Bronchial epithelial cell (primary cell): ENCODE measurements at regions not wholly inside any gene's neighbourhood (a gene's known extent, or its start where the extent isn't known, plus 50 kb on each side); places are given as distances from the start of the nearest gene placed in this dataset.
A peak's percentile ranks its signal among the peaks of the same experiment; 100 is the strongest.

ENCODE experiments used
- DNase-seq: peaks from one replicate; pipeline ENCODE4 v3.0.0-alpha.2; 2010; ENCODE audit warnings: low read depth
- FAIRE-seq: peaks from 2 replicates; lab custom pipeline; 2011; peaks lifted over from hg19 to GRCh38; lab: Jason Lieb, UNC
- H3K27me3 ChIP-seq: 2 replicates; pipeline ENCODE4 v1.5.1; 2011; ENCODE audit warnings: low read length; ENCODE audit not compliant: control insufficient read depth, insufficient read depth
- H3K36me3 ChIP-seq: 2 replicates; pipeline ENCODE4 v1.5.1; 2011; ENCODE audit warnings: low read length; ENCODE audit not compliant: control insufficient read depth, insufficient read depth
- H3K4me3 ChIP-seq: 2 replicates; pipeline ENCODE4 v1.5.1; 2011; ENCODE audit warnings: mild to moderate bottlenecking, low read depth, low read length, control low read depth
- TF ChIP-seq, protein P1 (sequence below): IDR thresholded peaks from 2 replicates; pipeline ENCODE4 v1.5.1; 2011; ENCODE audit warnings: mild to moderate bottlenecking, moderate library complexity, low read length, control low read depth, inconsistent platforms; ENCODE audit not compliant: insufficient read depth, severe bottlenecking

DNA sequence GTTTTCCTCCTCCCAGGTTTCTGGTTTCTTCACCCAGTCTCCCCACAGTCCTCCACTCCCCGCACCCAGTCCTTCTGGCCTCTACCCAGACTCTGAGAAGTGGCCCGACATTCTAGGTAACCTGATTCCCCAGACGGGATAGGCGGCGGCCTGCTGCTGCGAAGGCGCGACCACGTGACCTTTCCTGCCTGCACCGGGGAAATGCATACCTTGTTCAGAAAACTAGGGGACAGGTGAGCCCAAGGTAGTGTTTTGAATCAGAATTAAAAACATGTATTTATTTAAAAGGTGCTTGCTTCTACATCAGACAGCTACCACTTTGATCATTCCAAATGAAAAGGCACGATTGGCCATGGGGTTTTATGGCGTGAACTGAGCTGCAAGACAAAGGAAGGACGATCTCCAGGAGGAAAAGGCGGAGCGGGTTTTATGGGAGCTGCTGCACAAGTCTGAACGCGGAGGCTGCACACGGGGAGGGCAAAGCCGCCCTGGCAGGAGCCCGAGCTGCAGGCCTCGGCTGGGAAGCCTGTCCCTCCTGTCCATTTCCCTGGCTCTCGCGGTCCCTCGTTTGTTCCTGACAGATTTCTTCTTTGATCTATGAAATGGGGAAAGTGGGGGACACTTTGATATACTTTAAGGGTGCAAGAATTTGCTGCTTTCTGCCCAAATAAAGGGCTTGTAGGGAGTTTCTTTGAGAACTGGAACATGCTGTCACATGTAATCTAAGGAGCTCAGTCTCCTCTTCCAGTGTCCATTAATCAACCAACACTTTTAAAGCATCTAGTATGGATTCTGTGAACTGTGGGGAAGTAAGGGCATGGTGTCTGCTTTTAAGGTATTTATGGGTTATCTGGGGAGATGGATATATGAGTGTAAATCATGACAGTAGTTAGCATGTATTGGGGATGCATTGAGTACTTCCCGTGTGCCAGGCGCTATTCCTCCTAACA, 150.9 kb downstream of the SPRY1 start:
- no peaks in the 10 kb centered on the region for H3K36me3 ChIP-seq
- no peak overlapping the region for H3K4me3 ChIP-seq
- TF ChIP-seq, protein P1, sequence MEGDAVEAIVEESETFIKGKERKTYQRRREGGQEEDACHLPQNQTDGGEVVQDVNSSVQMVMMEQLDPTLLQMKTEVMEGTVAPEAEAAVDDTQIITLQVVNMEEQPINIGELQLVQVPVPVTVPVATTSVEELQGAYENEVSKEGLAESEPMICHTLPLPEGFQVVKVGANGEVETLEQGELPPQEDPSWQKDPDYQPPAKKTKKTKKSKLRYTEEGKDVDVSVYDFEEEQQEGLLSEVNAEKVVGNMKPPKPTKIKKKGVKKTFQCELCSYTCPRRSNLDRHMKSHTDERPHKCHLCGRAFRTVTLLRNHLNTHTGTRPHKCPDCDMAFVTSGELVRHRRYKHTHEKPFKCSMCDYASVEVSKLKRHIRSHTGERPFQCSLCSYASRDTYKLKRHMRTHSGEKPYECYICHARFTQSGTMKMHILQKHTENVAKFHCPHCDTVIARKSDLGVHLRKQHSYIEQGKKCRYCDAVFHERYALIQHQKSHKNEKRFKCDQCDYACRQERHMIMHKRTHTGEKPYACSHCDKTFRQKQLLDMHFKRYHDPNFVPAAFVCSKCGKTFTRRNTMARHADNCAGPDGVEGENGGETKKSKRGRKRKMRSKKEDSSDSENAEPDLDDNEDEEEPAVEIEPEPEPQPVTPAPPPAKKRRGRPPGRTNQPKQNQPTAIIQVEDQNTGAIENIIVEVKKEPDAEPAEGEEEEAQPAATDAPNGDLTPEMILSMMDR, result no peak
- DNase-seq, result peak; percentile 77
- H3K27me3 ChIP-seq, result no peaks in the 10 kb centered on the region
- FAIRE-seq, result peak; percentile 28

DNA sequence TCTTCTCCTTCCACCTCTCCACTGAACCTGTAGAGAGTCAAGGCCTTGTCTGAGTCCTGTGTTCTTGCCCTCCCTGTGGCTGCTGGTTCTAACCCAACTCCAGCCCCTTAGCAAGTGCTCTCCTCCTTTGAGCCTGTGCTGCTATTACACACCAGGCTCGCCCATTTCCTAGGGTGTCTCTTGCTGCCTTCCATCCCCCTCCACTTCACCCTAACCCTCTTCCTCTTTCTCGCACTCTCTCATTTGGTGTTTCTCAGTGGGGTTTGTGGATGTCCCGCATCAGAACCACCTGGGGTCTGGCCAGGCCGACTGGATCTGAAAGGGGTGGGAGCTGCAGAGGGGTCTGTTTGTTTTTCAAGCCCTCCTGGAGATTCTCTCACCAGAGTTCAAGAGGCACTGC, 156.7 kb downstream of the SPRY1 start:
- H3K36me3 ChIP-seq, result no peaks in the 10 kb centered on the region
- no peak overlapping the region for H3K4me3 ChIP-seq
- TF ChIP-seq, protein P1, result no peak
- H3K27me3 ChIP-seq, result no peaks in the 10 kb centered on the region
- DNase-seq (no peak), FAIRE-seq (no peak)

DNA sequence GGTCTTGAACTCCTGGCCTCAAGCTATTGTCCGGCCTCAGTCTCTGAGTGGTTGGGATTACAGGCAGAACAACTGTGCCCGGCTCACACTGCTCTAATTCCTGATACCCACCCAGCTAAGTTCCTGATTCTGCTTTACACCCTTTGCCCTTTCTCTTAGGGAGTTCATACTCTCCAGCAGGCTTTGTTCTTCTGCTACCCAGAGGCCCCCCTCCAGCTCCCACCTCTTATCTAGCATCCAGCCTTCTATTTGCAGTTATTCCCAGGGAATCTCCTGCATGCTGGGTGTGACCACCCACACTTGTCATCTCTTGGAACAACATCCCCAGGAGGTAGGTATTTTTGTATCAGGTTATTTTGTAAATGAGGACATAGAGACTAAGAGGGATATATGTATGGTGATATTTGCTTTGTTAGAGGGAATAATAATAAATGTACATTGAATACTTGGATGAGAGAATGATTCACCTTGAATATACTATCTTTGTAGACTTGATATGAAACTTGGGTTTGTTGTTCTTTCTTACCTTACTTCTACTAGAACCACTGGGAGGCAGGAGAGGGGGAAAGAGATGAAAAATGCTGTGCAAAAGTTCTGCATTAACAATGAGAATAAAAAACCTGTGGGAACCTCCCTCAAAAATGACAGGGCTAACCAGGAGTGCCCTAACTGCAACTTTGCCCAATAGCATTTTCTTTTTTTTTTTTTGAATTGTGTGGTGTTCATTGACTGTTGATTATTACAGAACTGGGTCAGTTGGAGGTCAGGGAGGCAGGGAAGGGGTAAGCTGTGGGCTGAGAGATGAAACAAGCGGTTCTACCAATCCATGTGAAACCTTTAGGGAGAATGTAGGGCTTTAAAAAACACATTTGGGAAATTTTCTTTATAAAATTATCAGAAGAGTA, 157.4 kb downstream of the SPRY1 start:
- TF ChIP-seq, protein P1, result no peak
- FAIRE-seq (no peak), DNase-seq (no peak)
- Histone ChIP-seq H3K27me3 (no peaks in the 10 kb centered on the region), H3K36me3 (no peaks in the 10 kb centered on the region), H3K4me3 (no peak overlapping the region)

DNA sequence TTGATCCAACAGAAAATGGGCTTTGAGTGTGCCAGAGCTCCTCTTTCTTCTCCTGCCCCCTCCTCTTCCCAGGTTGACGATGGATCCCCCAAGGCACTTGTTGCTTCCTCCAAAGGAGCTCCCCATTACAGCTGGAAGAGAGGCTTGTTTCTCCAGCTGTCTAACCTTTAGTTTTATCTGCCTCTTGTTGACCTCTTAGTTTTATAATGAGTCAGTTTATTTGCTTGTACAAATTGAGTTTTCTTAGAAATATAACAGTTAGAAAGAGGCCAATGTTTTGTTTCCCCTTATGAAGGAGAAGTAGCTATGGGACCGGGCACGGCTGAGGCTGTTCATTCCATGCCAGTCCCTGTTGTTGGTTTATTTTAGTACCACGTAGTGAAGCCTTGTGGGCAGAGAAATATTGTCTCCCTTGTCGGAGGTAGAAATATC, 158.2 kb downstream of the SPRY1 start:
- DNase-seq, result no peak
- Histone ChIP-seq H3K27me3 (no peaks in the 10 kb centered on the region), H3K36me3 (no peaks in the 10 kb centered on the region), H3K4me3 (no peak overlapping the region)
- FAIRE-seq, result no peak
- TF ChIP-seq, protein P1, result no peak

DNA sequence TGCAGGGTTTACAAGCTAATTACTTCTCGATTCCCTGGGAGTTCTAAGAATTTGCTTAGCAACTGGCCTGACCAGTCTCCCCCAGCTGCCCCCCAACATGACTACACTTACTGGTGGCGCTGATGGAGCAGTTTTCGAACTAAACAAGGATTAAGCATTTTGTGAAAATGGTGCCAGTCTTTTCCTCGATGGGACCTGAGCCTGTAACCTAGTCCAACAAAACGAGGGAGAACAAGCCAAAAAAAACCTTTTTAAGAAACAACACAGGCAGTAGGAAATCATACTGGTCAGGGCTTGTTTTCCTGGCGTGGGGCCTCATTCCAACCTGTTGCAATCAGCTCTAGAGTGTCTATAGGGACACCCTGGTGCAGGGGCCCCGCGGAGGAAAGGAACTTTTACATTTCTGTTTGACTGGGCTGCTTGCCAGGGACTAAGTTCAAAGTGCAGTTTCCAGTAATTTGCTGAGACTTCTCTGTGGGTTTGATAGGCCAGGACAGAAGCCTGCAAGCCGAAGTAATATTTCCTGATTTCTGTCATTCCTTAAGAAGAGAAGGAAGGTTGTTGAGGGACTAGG, 158.7 kb downstream of the SPRY1 start:
- TF ChIP-seq, protein P1, result no peak
- DNase-seq, result peak; percentile 90
- no peak for FAIRE-seq
- no peaks in the 10 kb centered on the region for H3K36me3 ChIP-seq
- no peaks in the 10 kb centered on the region for H3K27me3 ChIP-seq
- H3K4me3 ChIP-seq, result no peak overlapping the region
